HFFc6 (cell line): ENCODE measurements at regions not wholly inside any gene's neighbourhood (a gene's known extent, or its start where the extent isn't known, plus 50 kb on each side); places are given as distances from the start of the nearest gene placed in this dataset.

ENCODE experiments used
- DNase-seq: peaks from one replicate; pipeline ENCODE4 v3.0.0-alpha.2; 2018
- H3K27ac Mint-ChIP-seq: 2 replicates; pipeline ENCODE4 v1.8.0; 2020; ENCODE audit warnings: mild to moderate bottlenecking, mixed read lengths
- H3K27me3 Mint-ChIP-seq: 2 replicates; pipeline ENCODE4 v1.8.0; 2021; ENCODE audit warnings: mild to moderate bottlenecking, moderate library complexity, mixed read lengths; ENCODE audit not compliant: insufficient read depth
- H3K36me3 Mint-ChIP-seq: 2 replicates; pipeline ENCODE4 v1.8.0; 2021; ENCODE audit warnings: low read depth, mixed read lengths
- H3K4me1 Mint-ChIP-seq: 2 replicates; pipeline ENCODE4 v1.8.0; 2020; ENCODE audit warnings: low read depth, mixed read lengths
- H3K4me3 Mint-ChIP-seq: 2 replicates; pipeline ENCODE4 v1.8.0; 2020; ENCODE audit warnings: mild to moderate bottlenecking, moderate library complexity, mixed read lengths
- H3K9me3 Mint-ChIP-seq: 2 replicates; pipeline ENCODE4 v1.8.0; 2020; ENCODE audit warnings: mild to moderate bottlenecking, mixed read lengths
- CTCF ChIP-seq: fragments of 200-600 bp; sonication (generic); IDR thresholded peaks from 2 replicates; pipeline ENCODE4 v1.5.0; 2021; ENCODE audit warnings: antibody characterized with exemption, mild to moderate bottlenecking

- no peaks in the 10 kb centered on the region for H3K36me3 Mint-ChIP-seq
- peaks cover 21% of the 10 kb centered on the region for H3K4me1 Mint-ChIP-seq
- TF ChIP-seq CTCF, result no peak
- H3K4me3 Mint-ChIP-seq, result no peak overlapping the region
- DNase-seq, result no peak
- H3K9me3 Mint-ChIP-seq, result no peaks in the 10 kb centered on the region
- no peak overlapping the region for H3K27ac Mint-ChIP-seq
- peaks cover 3% of the 10 kb centered on the region; the same call in 1 of the 2 replicates for H3K27me3 Mint-ChIP-seq
Measured at GRCh38 chr4:26269038-26269437, 51.8 kb upstream of the RBPJ start.
